Progenitor cell of endocrine pancreas (in vitro differentiated cells): ENCODE measurements at regions not wholly inside any gene's neighbourhood (a gene's known extent, or its start where the extent isn't known, plus 50 kb on each side); places are given as distances from the start of the nearest gene placed in this dataset.

ENCODE experiments used
- DNase-seq: peaks from one replicate; pipeline ENCODE4 v3.0.0; 2021; ENCODE audit warnings: low spot score; ENCODE audit not compliant: unreplicated experiment
- H3K27ac Mint-ChIP-seq: 2 replicates; pipeline ENCODE4 v1.8.0; 2021; ENCODE audit warnings: mild to moderate bottlenecking, moderate library complexity, mixed read lengths
- H3K27me3 Mint-ChIP-seq: 2 replicates; pipeline ENCODE4 v1.8.0; 2021; ENCODE audit warnings: mixed read lengths
- H3K36me3 Mint-ChIP-seq: 2 replicates; pipeline ENCODE4 v1.8.0; 2022; ENCODE audit warnings: mixed read lengths; ENCODE audit not compliant: insufficient read depth
- H3K4me1 Mint-ChIP-seq: 2 replicates; pipeline ENCODE4 v1.8.0; 2021; ENCODE audit warnings: low read depth, mixed read lengths
- H3K4me3 Mint-ChIP-seq: 2 replicates; pipeline ENCODE4 v1.8.0; 2021; ENCODE audit warnings: low read depth, mild to moderate bottlenecking, moderate library complexity, mixed read lengths
- H3K9me3 Mint-ChIP-seq: 2 replicates; pipeline ENCODE4 v1.8.0; 2021; ENCODE audit warnings: low read depth, mixed read lengths
- TF ChIP-seq, protein P1 (sequence below): fragments of 200-600 bp; sonication (generic); IDR thresholded peaks from one replicate; pipeline ENCODE4 v1.5.0; 2021; ENCODE audit warnings: antibody characterized with exemption, mild to moderate bottlenecking; ENCODE audit not compliant: unreplicated experiment

GRCh38 chr6:81969814-81970213 is 217.3 kb upstream of the TENT5A start:
- peaks cover 29% of the 10 kb centered on the region for H3K9me3 Mint-ChIP-seq
- no peak overlapping the region for H3K27ac Mint-ChIP-seq
- H3K27me3 Mint-ChIP-seq, result no peaks in the 10 kb centered on the region
- TF ChIP-seq, protein P1, sequence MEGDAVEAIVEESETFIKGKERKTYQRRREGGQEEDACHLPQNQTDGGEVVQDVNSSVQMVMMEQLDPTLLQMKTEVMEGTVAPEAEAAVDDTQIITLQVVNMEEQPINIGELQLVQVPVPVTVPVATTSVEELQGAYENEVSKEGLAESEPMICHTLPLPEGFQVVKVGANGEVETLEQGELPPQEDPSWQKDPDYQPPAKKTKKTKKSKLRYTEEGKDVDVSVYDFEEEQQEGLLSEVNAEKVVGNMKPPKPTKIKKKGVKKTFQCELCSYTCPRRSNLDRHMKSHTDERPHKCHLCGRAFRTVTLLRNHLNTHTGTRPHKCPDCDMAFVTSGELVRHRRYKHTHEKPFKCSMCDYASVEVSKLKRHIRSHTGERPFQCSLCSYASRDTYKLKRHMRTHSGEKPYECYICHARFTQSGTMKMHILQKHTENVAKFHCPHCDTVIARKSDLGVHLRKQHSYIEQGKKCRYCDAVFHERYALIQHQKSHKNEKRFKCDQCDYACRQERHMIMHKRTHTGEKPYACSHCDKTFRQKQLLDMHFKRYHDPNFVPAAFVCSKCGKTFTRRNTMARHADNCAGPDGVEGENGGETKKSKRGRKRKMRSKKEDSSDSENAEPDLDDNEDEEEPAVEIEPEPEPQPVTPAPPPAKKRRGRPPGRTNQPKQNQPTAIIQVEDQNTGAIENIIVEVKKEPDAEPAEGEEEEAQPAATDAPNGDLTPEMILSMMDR, result no peak
- H3K4me1 Mint-ChIP-seq, result no peaks in the 10 kb centered on the region
- H3K36me3 Mint-ChIP-seq, result peaks cover 3% of the 10 kb centered on the region
- DNase-seq, result no peak
- H3K4me3 Mint-ChIP-seq, result no peak overlapping the region

DNA sequence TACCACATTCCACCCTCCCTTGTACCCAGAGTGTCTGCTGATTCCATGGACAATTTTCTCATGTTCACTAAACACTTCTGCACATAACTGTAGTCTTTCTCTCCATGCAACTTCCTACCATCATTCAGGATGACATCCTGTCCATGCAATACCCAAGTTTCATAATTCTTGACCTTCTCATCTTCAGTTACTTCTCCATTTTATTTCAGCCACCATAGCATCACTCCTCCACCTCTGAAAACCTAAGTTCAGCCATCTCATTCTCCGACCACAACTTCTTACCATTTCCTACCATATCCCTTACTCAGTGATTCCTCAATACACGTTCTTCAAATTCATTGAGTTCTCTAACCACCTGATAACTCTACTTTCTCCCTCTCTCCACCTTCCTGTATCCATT is 216.5 kb upstream of the TENT5A start:
- H3K9me3 Mint-ChIP-seq, result peaks cover 22% of the 10 kb centered on the region
- no peak overlapping the region for H3K4me3 Mint-ChIP-seq
- no peak overlapping the region for H3K27ac Mint-ChIP-seq
- TF ChIP-seq, protein P1, result no peak
- no peaks in the 10 kb centered on the region for H3K4me1 Mint-ChIP-seq
- no peaks in the 10 kb centered on the region for H3K27me3 Mint-ChIP-seq
- peaks cover 1% of the 10 kb centered on the region for H3K36me3 Mint-ChIP-seq
- DNase-seq, result no peak

GRCh38 chr6:81966968-81967367 is 214.5 kb upstream of the TENT5A start:
- H3K9me3 Mint-ChIP-seq, result peaks cover 9% of the 10 kb centered on the region
- no peaks in the 10 kb centered on the region for H3K27me3 Mint-ChIP-seq
- no peaks in the 10 kb centered on the region for H3K36me3 Mint-ChIP-seq
- no peak overlapping the region for H3K4me3 Mint-ChIP-seq
- DNase-seq, result no peak
- no peak overlapping the region for H3K27ac Mint-ChIP-seq
- H3K4me1 Mint-ChIP-seq, result no peaks in the 10 kb centered on the region
- TF ChIP-seq, protein P1, result no peak

DNA sequence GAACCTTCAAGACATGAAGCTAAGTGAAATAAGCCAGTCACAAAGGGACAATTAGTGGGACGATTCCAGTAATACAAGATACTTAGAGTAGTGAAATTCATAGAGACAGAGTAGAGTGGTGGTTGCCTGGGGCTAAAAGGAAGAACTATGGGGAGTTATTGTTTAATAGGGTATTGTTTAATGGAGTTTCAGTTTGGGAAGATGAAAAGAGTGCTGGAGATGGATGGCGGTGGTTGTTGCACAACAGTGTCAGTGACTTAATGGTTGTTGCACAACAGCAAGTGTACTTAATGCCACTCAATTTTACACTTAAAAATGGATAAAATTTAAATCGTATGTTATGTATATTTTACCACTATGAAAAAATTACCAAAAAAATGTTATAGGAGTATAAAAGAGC is 209.7 kb upstream of the TENT5A start:
- TF ChIP-seq, protein P1, result no peak
- Mint-ChIP-seq H3K27me3 (no peaks in the 10 kb centered on the region), H3K4me3 (no peak overlapping the region), H3K36me3 (no peaks in the 10 kb centered on the region), H3K27ac (no peak overlapping the region), H3K4me1 (no peaks in the 10 kb centered on the region), H3K9me3 (peaks cover 14% of the 10 kb centered on the region)
- DNase-seq, result no peak

GRCh38 chr6:81950877-81951276 is 198.4 kb upstream of the TENT5A start:
- H3K27me3 Mint-ChIP-seq, result no peaks in the 10 kb centered on the region
- TF ChIP-seq, protein P1, result no peak
- no peak overlapping the region for H3K4me3 Mint-ChIP-seq
- no peak overlapping the region for H3K27ac Mint-ChIP-seq
- H3K9me3 Mint-ChIP-seq, result peaks cover under 1% of the 10 kb centered on the region
- H3K36me3 Mint-ChIP-seq, result no peaks in the 10 kb centered on the region
- H3K4me1 Mint-ChIP-seq, result no peaks in the 10 kb centered on the region
- DNase-seq, result no peak
